HG03280 (cell line): ENCODE measurements at regions not wholly inside any gene's neighbourhood (a gene's known extent, or its start where the extent isn't known, plus 50 kb on each side); places are given as distances from the start of the nearest gene placed in this dataset.
"Not testable (repeated sequence)": the region's sequence is repeated elsewhere in the genome, so short reads cannot be mapped to it uniquely, and the experiment has no call there.

Source experiments
- ATAC-seq: cut with Tn5 transposase; IDR thresholded peaks from one replicate; pipeline ENCODE4 v1.9.1; 2021; ENCODE audit warnings: mild to moderate bottlenecking, moderate library complexity; ENCODE audit not compliant: unreplicated experiment

- no peak for ATAC-seq
Measured at GRCh38 chr6:147666255-147666654, 157.8 kb downstream of the SAMD5 start.

- ATAC-seq: no peak
Measured at GRCh38 chr6:147667082-147667481, 158.6 kb downstream of the SAMD5 start.

- no peak for ATAC-seq
Measured at GRCh38 chr6:147674099-147674498, 165.6 kb downstream of the SAMD5 start.

- no peak for ATAC-seq
Measured at GRCh38 chr6:147674794-147675193, 166.3 kb downstream of the SAMD5 start.

- no peak for ATAC-seq
Measured at GRCh38 chr6:147675281-147675680, 166.8 kb downstream of the SAMD5 start.

- ATAC-seq: no peak
Measured at GRCh38 chr6:147676495-147677199, 168.2 kb downstream of the SAMD5 start.

GRCh38 chr6:147677647-147678046 lies 169.2 kb downstream of the SAMD5 start:
- ATAC-seq: no peak

- ATAC-seq: no peak
Measured at GRCh38 chr6:147678253-147678652, 169.8 kb downstream of the SAMD5 start.

- no peak for ATAC-seq
Measured at GRCh38 chr6:147684906-147685305, 176.4 kb downstream of the SAMD5 start.

GRCh38 chr6:147689398-147689797 lies 180.9 kb downstream of the SAMD5 start:
- no peak for ATAC-seq

GRCh38 chr6:147691446-147691845 lies 183.0 kb downstream of the SAMD5 start:
- no peak for ATAC-seq

GRCh38 chr6:147693181-147693580 lies 184.7 kb downstream of the SAMD5 start:
- no peak for ATAC-seq

- not testable (repeated sequence) for ATAC-seq
Measured at GRCh38 chr6:147694556-147694955, 186.1 kb downstream of the SAMD5 start.

GRCh38 chr6:147695819-147696218 lies 187.3 kb downstream of the SAMD5 start:
- no peak for ATAC-seq

GRCh38 chr6:147699140-147699539 lies 190.7 kb downstream of the SAMD5 start:
- no peak for ATAC-seq

- ATAC-seq: no peak
Measured at GRCh38 chr6:147699637-147700036, 191.1 kb downstream of the SAMD5 start.

GRCh38 chr6:147700436-147701209 lies 192.1 kb downstream of the SAMD5 start:
- ATAC-seq: no peak

GRCh38 chr6:147704691-147705090 lies 196.2 kb downstream of the SAMD5 start:
- ATAC-seq: no peak

GRCh38 chr6:147707524-147707923 lies 199.0 kb downstream of the SAMD5 start:
- no peak for ATAC-seq

GRCh38 chr6:147708170-147708569 lies 199.7 kb downstream of the SAMD5 start:
- ATAC-seq: no peak

- ATAC-seq: no peak
Measured at GRCh38 chr6:147709396-147710272, 201.1 kb downstream of the SAMD5 start.
